Natural killer cell treated with Interleukin-12 subunit alpha and Interleukin-12 subunit beta and Interleukin-15 and Interleukin-18, amount 100 ng/mL, for 72 hours (primary cell): ENCODE measurements at regions not wholly inside any gene's neighbourhood (a gene's known extent, or its start where the extent isn't known, plus 50 kb on each side); places are given as distances from the start of the nearest gene placed in this dataset.

Experiments used
- ATAC-seq, 2 donors: fragments of 150-1000 bp; cut with Tn5 transposase in 1 of 2; sonication (Bioruptor Pico), chemical (Tn5 transposase) in 1 of 2; 2 replicates each; pipeline ENCODE4 v1.10.0; 2021
- DNase-seq: peaks from one replicate; pipeline ENCODE4 v3.0.0; 2022; ENCODE audit warnings: low spot score
- H3K27ac Mint-ChIP-seq, 2 donors: 1 replicate in 1 of 2; 2 replicates in 1 of 2; pipeline ENCODE4 v1.8.0; 2022; ENCODE audit warnings: mixed read lengths in 2 of 2, mild to moderate bottlenecking in 1 of 2, moderate library complexity in 1 of 2
- H3K27me3 Mint-ChIP-seq, 2 donors: 1 replicate in 1 of 2; 2 replicates in 1 of 2; pipeline ENCODE4 v1.8.0; 2022; ENCODE audit warnings: mixed read lengths in 2 of 2
- H3K36me3 Mint-ChIP-seq: one replicate; pipeline ENCODE4 v1.8.0; 2022; ENCODE audit warnings: mixed read lengths
- H3K4me1 Mint-ChIP-seq, 2 donors: 1 replicate in 1 of 2; 2 replicates in 1 of 2; pipeline ENCODE4 v1.8.0; 2022; ENCODE audit warnings: low read depth in 2 of 2, mixed read lengths in 2 of 2, mild to moderate bottlenecking in 1 of 2
- H3K4me3 Mint-ChIP-seq: one replicate; pipeline ENCODE4 v1.8.0; 2022; ENCODE audit warnings: mixed read lengths
- H3K9me3 Mint-ChIP-seq: 2 replicates; pipeline ENCODE4 v1.8.0; 2022; ENCODE audit warnings: mixed read lengths

DNA sequence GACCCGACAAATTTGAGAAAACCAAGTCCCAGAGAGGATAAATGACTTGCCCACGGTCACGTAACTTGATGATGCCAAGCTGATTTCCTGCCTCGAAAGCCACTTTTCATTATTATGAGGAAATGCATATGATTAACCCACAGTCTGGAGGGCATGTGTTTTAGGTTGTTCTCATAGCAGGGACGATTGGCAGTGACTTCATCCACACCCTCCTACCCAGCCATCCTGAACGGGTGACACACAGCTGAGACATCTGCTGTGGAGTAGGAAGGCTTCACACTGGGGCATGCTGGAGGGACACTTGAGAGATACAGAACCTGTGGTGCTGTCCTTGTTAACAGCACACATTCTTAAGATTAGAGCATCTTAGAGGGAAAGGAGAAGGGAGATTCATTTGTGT, 65.4 kb upstream of the WDFY2 start:
- Mint-ChIP-seq H3K9me3 (no peaks in the 10 kb centered on the region), H3K27me3 (no peaks in the 10 kb centered on the region), H3K27ac (peak overlapping the region; percentile 60 to 87), H3K4me1 (peaks cover 17 to 20% of the 10 kb centered on the region in 2 donors), H3K4me3 (peak overlapping the region; percentile 38), H3K36me3 (no peaks in the 10 kb centered on the region)
- ATAC-seq (peak; percentile 93 to 94), DNase-seq (peak; percentile 62)

DNA sequence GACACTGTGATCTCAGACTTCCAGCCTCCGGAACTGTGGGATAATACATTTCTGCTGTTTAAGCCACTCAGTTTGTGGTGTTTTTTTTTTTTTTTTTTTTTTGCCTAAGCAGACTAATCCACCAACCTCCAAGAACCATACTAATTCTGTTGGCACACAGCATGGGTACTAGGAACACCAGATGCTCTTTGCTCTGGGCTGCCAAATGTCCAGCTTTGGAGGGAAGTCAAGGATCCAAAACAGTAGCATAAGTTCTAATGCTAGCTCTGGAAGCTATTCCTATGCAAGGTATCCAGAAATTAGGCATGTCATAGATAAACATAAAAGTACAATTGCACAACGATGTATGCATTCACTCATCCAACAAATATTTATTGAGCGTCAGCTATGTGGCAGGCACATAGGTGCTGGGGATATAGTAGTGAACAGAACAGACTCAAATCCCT, 64.5 kb upstream of the WDFY2 start:
- H3K36me3 Mint-ChIP-seq: no peaks in the 10 kb centered on the region
- H3K4me3 Mint-ChIP-seq: no peak overlapping the region
- H3K9me3 Mint-ChIP-seq: no peaks in the 10 kb centered on the region
- ATAC-seq (no peak), DNase-seq (no peak)
- no peaks in the 10 kb centered on the region for H3K27me3 Mint-ChIP-seq
- peaks cover 17 to 20% of the 10 kb centered on the region in 2 donors for H3K4me1 Mint-ChIP-seq
- no peak overlapping the region for H3K27ac Mint-ChIP-seq

DNA sequence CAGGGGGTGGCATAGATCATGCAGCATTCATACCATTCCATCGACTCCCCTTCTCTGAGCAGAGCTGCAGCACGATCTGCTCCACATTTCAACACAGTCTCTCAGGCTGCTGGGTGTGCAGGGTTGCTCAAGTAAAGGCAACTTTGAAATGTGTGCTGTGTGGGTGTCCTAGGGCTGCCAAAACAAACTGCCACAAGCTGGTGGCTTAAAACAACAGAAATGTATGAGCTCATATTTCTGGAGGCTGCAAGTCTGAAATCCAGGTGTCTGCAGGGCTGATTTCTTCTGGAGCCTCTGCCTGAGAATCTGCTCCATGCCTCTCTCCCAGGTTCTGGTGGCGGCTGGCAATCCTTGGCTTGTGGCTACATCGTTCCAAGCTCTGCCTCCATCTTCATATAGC, 63.7 kb upstream of the WDFY2 start:
- Mint-ChIP-seq H3K4me3 (no peak overlapping the region), H3K27me3 (no peaks in the 10 kb centered on the region), H3K9me3 (no peaks in the 10 kb centered on the region), H3K36me3 (no peaks in the 10 kb centered on the region), H3K4me1 (peaks cover 17 to 20% of the 10 kb centered on the region in 2 donors), H3K27ac (no peak overlapping the region)
- no peak for DNase-seq
- no peak for ATAC-seq

DNA sequence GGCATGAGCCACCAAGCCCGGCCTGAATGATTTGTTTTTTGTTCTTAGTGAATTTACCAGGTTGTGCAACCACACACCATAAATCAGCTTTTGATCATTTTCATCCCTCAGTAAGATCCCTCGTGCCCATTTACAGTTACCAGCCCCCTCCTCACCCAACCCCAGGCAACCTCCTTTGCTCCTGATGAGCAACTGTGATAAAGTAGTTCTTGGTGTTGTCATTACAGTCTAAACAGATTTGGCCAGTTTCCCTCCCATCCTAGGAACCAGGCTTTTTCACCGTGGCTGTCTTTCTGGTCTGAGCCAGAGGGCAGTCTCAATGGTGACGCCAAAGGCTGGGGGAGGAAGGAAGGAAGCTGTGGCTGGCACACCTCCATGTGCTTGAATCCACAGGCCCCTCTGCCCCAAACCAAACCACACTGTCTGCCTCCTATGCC, 61.2 kb upstream of the WDFY2 start:
- Mint-ChIP-seq H3K4me1 (peaks cover 16 to 23% of the 10 kb centered on the region in 2 donors), H3K27me3 (no peaks in the 10 kb centered on the region), H3K9me3 (peaks cover 6% of the 10 kb centered on the region), H3K36me3 (peaks cover 7% of the 10 kb centered on the region), H3K27ac (peak overlapping the region; percentile 66 to 81), H3K4me3 (peak overlapping the region; percentile 54)
- DNase-seq: peak; percentile 72
- peak; percentile 74 to 75 for ATAC-seq

DNA sequence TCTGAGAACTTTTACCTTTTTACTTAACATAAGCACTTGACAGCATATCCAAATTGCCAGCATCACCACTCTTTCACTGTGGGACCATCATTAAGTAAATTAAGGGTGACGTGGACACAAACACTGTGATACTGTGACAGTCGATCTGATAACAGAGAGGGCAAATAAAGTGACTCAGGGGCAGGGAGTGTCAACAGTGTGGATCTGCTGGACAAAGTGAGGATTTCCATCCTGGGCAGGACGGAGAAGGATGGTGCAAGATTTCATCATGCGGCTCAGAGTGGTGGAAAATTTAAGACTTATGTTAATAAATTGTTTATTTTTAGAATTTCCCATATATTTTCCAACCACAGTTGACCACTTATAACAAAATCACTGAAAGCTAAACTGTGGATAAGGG, 60.0 kb upstream of the WDFY2 start:
- no peak overlapping the region for H3K4me3 Mint-ChIP-seq
- no peak overlapping the region for H3K27ac Mint-ChIP-seq
- peaks cover 12% of the 10 kb centered on the region for H3K36me3 Mint-ChIP-seq
- H3K4me1 Mint-ChIP-seq: peaks cover 12 to 23% of the 10 kb centered on the region in 2 donors
- H3K9me3 Mint-ChIP-seq: peaks cover 9% of the 10 kb centered on the region
- DNase-seq: no peak
- no peak for ATAC-seq
- no peaks in the 10 kb centered on the region for H3K27me3 Mint-ChIP-seq

DNA sequence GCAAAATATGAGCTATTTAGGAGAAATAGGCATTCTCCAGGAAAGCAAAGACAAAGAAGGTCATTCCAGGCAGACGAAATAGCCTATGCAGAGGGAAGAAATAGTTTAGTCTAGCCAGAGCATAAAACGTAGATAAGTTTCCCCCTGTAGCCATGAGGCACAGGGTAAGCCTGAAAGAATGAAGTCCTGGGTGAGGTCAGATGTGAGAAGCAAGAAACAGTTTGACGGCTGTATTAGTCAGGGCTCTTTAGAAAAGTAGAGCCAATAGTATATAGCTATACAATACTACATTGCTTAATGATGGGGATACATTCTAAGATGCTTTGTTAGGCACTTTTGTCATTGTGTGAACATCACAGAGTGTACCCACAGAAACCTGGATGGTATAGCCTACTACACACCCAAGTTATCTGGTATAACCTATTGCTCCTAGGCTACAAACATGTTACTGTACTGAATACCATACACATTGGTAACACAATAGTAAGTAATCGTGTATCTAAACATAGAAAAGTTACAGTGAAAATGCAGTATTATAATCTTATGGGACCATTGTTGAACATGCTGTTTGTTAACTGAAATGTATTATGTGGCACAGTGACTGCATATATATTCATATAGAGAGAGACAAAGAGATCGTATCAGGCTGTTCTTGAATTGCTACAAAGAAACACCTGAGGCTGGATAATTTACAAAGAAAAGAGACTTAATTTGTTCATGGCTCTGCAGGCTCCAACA, 59.3 kb upstream of the WDFY2 start:
- H3K9me3 Mint-ChIP-seq: peaks cover 10% of the 10 kb centered on the region
- ATAC-seq: peak; percentile 66 to 71
- no peak for DNase-seq
- peaks cover 15 to 25% of the 10 kb centered on the region in 2 donors for H3K4me1 Mint-ChIP-seq
- peaks cover 14% of the 10 kb centered on the region for H3K36me3 Mint-ChIP-seq
- no peaks in the 10 kb centered on the region for H3K27me3 Mint-ChIP-seq
- no peak overlapping the region for H3K4me3 Mint-ChIP-seq
- no peak overlapping the region for H3K27ac Mint-ChIP-seq

- Mint-ChIP-seq H3K36me3 (peaks cover 21% of the 10 kb centered on the region), H3K4me3 (no peak overlapping the region), H3K27ac (no peak overlapping the region), H3K27me3 (no peaks in the 10 kb centered on the region), H3K4me1 (peaks cover 21 to 29% of the 10 kb centered on the region in 2 donors), H3K9me3 (peaks cover 15% of the 10 kb centered on the region)
- DNase-seq (no peak), ATAC-seq (peak; percentile 70 to 73)
Observed at GRCh38 chr13:51525567-51526167, 58.6 kb upstream of the WDFY2 start.

GRCh38 chr13:51526202-51526601, 58.1 kb upstream of the WDFY2 start:
- no peaks in the 10 kb centered on the region for H3K27me3 Mint-ChIP-seq
- peaks cover 16% of the 10 kb centered on the region for H3K9me3 Mint-ChIP-seq
- H3K4me1 Mint-ChIP-seq: peaks cover 27 to 33% of the 10 kb centered on the region in 2 donors
- H3K27ac Mint-ChIP-seq: no peak overlapping the region
- DNase-seq (no peak), ATAC-seq (no peak)
- peaks cover 26% of the 10 kb centered on the region for H3K36me3 Mint-ChIP-seq
- no peak overlapping the region for H3K4me3 Mint-ChIP-seq

DNA sequence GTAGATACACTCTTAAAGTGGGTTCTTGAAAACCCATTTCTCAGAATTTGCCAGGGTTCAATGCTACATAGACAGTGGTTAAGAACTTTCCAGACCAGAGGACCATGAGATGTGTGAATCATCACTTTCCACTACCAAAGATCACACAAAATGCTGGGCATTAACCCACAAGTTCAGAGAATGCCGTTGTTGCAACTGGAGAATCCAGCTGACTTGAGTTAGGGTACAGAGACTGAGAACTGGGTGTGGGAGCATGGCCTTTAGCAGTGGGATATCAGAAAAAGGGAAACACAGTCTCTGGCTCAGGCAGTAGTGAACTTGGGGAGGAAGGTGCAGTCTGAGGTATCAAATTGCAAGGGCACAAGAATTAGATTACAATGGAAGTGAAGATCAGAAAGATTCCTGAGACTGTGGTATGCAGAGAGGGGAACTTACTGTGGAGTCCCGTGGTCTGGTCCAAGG, 51.5 kb upstream of the WDFY2 start:
- peak; percentile 62 for DNase-seq
- H3K4me3 Mint-ChIP-seq: peak overlapping the region; percentile 84
- ATAC-seq: peak; percentile 85 to 90
- no peaks in the 10 kb centered on the region for H3K27me3 Mint-ChIP-seq
- peaks cover 48 to 56% of the 10 kb centered on the region in 2 donors for H3K4me1 Mint-ChIP-seq
- H3K36me3 Mint-ChIP-seq: peaks cover 32% of the 10 kb centered on the region
- H3K9me3 Mint-ChIP-seq: peaks cover 11% of the 10 kb centered on the region
- peak overlapping the region; percentile 79 to 93 for H3K27ac Mint-ChIP-seq

DNA sequence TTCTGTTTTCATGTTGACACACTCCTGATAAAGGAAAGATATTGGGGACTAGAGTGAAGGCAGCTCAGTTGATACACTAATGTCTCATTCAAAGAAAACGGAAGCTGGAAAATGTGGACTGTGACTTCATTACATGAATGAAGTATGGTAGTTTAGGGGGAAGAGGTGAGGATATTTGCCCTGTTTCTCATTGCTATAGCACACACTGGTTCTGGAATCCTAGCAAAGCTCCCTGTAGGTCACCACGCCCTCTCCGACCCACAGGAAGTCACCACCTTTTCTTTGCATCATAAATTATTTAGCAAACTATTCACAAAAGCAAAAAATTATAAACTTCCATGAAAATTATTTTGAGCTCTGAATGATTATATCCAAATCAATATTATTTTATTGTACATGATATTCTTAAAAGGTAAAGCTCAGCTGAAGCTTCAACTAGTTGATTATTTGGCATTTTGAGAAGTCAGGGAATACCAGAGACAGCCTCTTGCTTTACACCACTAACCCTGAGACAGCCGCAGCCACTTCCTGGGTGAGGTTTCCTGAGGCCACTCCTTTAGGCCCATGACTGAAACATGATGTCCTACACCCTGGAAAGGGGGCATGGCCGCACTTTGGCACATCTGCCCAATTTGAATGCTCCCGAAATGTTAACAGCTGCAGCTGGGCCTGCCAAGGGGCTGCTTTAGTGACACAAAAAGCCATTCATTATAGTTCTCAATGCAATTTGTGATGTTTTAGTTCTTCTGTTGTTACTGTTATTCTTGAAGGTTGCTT, 50.0 kb upstream of the WDFY2 start:
- Mint-ChIP-seq H3K4me3 (peak overlapping the region; percentile 55), H3K36me3 (peaks cover 27% of the 10 kb centered on the region), H3K27ac (peak overlapping the region; percentile 79 to 93), H3K4me1 (peaks cover 42 to 51% of the 10 kb centered on the region in 2 donors), H3K9me3 (peaks cover 8% of the 10 kb centered on the region), H3K27me3 (no peaks in the 10 kb centered on the region)
- ATAC-seq (peak; percentile 88 to 91), DNase-seq (peak; percentile 84)
